HG02981 (cell line): ENCODE measurements at regions not wholly inside any gene's neighbourhood (a gene's known extent, or its start where the extent isn't known, plus 50 kb on each side); places are given as distances from the start of the nearest gene placed in this dataset.

Experiments used
- ATAC-seq: cut with Tn5 transposase; IDR thresholded peaks from one replicate; pipeline ENCODE4 v1.9.1; 2021; ENCODE audit warnings: mild to moderate bottlenecking, moderate library complexity; ENCODE audit not compliant: unreplicated experiment

- ATAC-seq: no peak
These were observed 460.0 kb downstream of the FUT8 start for GRCh38 chr14:65872536-65872935.

GRCh38 chr14:65877166-65877565 lies 464.6 kb downstream of the FUT8 start:
- no peak for ATAC-seq

GRCh38 chr14:65877624-65878023 lies 465.1 kb downstream of the FUT8 start:
- ATAC-seq: no peak

DNA sequence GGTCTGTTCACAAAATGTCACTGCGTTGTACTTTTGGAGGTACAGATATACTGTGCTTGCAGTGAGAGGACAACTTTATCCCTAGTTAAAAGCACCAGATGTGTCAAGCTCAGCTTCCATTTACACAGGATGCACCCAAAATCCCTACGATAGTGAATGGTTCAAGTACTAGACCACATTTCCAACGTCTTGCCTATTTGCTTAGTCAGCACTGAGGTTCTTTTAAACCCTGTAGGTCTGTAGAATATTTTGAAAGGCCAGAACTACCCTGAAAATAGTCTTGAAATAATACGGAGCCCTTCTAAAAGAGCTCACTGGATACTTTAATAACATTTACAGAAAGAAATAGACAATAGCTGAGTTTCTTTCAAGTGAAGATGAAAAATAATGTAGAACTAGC lies 466.1 kb downstream of the FUT8 start:
- ATAC-seq: no peak

GRCh38 chr14:65879248-65880009 lies 466.9 kb downstream of the FUT8 start:
- peak; percentile 80 for ATAC-seq

DNA sequence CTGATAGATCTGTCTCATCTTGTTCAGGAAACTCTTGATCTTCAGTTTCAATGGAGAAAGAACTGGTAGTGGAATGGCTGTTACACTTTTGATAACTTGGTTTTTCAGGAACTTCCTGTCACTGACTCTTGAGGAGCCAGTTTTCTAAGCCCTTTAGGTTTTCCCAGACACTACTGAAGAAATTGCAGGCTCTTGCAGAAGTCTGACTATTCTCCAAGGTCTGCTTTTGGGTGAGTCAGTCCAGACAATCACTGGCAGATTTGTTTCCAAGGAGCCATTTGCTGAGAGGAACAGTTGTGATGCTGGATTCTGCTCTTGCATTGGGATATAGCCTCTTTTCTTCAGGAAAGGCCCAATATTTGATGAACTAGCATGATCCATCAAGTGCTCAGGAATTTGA lies 468.0 kb downstream of the FUT8 start:
- no peak for ATAC-seq

GRCh38 chr14:65881642-65882041 lies 469.1 kb downstream of the FUT8 start:
- ATAC-seq: no peak

GRCh38 chr14:65888677-65889076 lies 476.1 kb downstream of the FUT8 start:
- ATAC-seq: no peak

GRCh38 chr14:65892315-65892714 lies 479.8 kb downstream of the FUT8 start:
- no peak for ATAC-seq

DNA sequence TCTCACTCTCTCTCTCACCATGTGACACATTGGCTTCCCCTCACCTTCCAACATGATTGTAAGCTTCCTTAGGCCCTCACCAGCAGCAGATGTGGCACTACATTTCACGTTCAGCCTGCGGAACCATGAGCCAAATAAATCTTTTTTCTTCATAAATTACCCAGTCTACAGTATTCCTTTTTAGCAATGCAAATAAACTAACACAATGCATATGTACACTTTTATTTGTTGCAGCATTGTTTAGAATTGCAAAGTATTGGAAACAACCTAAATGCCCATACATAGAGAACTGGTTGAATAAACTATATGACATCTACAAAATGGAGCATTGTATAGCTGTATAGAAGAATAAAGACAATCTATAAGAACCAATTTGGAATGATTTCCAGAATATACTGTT lies 487.6 kb downstream of the FUT8 start:
- no peak for ATAC-seq

DNA sequence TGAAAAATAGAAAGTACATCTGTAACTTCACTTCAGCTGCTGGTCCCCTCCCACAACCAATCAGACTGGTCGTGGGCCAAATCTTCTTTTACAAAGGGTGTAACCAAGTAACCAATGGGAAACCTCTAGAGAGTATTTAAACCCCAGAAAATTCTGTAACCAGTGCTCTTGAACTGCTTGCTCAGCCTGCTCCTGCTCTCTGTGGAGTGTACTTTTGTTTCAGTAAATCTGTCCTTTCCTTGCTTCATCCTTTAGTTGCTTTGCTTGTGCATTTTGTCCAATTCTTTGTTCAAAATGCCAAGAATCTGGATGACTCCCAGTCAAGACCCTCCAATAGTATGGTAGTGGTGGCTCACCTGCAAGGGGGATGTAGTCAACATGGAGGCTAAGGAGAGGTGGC lies 489.1 kb downstream of the FUT8 start:
- ATAC-seq: no peak

DNA sequence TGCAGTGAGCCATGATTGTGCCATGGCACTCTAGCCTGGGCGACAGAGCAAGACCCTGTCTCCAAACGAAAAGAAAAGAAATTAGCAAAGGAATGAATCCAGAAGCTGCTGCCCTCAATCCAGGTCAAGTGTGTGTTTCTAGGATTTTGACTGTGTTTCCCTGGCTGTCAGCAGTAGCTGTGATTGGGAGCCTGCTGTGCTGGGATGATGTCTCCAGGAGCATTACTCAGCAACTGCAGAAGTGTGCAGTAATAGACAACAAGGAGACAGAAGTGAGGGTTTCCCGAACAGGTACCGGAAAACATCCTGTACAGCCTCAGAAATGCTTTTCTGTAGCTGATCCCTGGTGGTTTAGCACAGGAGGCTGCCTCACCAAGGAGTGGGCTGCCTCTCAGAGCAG lies 492.5 kb downstream of the FUT8 start:
- ATAC-seq: no peak

- ATAC-seq: no peak
These were observed 493.8 kb downstream of the FUT8 start for GRCh38 chr14:65906344-65906743.

DNA sequence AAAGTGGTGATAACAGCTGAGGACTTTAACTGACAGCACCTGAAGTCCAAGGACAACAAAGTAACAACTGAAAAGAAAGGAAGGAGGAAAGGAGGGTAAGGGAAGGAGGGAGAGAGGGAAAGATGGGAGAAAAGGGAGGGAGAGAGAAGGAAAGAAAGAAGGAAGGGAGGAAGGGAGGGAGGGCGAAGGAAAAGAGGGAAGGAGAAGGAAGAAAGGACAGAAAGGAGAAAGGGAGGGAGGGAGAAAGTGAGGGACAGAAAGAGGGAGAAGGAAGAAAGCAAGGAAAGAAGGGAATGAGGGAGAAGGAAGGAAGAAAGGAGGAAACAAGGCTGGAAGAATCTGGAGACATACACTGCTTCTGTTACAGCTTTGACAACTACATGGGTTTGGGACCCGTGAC lies 494.4 kb downstream of the FUT8 start:
- no peak for ATAC-seq

- ATAC-seq: no peak
These were observed 497.7 kb downstream of the FUT8 start for GRCh38 chr14:65910108-65910786.

DNA sequence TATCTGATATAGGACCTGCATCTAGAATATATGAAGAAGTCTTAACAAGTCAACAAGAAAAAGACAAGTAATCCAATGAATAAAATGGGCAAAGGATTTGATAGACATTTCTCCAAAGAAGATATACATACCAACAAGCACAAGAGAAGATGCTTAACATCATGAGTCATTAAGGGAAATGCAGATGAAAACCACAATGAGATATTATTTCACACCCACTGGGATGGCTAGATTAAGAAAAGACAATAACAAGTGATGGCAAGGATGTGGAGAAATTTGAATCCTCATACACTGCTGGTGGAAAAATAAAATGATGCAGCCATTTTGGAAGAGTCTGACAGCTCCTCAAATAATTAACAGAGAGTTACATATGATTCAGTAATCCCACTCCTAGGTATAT lies 502.6 kb downstream of the FUT8 start:
- no peak for ATAC-seq

- ATAC-seq: no peak
These were observed 503.5 kb downstream of the FUT8 start for GRCh38 chr14:65916055-65916454.

DNA sequence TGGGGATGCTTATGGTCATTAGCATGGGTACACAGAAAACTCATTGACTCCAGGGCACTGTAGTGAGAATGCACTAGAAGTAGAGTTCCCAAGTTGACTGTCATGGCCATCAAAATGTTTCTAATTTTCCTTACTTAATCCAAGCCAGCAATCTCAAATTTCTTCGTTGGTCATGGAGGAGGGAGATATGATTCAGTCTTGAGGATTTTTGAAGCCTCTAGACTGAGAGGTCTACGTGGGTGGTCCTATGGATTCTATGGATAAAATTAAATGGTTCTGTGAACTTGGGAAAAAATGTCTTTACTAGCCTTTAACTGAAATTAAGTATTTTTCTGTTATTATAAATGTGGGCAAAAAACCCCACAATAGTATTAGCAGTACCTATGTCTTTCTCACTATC lies 508.5 kb downstream of the FUT8 start:
- ATAC-seq: no peak

GRCh38 chr14:65922142-65922541 lies 509.6 kb downstream of the FUT8 start:
- ATAC-seq: no peak

- ATAC-seq: no peak
These were observed 514.0 kb downstream of the FUT8 start for GRCh38 chr14:65926504-65926903.

DNA sequence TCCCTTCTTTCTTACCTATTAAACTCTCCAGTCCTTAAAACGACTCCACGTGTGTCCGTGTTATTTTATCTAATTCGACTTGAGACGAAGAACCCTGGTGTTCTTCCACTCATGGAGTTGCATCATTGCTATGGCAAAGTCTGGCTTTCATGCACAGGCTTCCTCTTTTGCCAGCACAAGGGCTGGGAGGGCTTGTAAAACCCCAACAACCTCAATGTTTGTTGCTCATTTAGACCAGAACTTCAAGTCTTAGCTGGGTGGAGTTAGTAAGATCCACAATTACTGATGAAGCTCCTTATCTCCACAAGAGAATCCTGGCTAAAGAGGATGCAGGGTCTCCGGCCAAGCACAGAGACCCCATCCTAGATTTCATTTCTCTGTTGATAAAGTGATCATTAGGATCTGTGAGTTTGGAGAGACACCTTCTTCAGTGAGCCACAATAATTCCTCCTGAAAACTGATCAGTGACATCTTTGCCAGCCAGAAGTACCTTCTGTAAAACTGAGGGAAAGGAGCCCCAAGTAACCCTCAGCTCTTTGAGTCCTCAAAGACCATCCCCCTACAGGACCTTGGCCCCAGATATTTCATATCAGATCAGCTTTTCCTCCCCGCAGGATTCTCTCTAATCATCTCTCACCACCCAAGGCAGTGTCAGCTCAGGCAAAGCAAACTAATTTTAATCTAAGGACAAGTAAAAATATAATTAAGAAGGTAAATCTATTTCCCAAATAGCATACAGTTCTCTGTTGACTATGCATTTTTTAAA lies 514.6 kb downstream of the FUT8 start:
- ATAC-seq: no peak

GRCh38 chr14:65927931-65928356 lies 515.4 kb downstream of the FUT8 start:
- ATAC-seq: no peak
